Epithelial cell of prostate (primary cell): ENCODE measurements at regions not wholly inside any gene's neighbourhood (a gene's known extent, or its start where the extent isn't known, plus 50 kb on each side); places are given as distances from the start of the nearest gene placed in this dataset.
A peak's percentile ranks its signal among the peaks of the same experiment; 100 is the strongest.

ENCODE experiments used
- DNase-seq: peaks from one replicate; pipeline ENCODE4 v3.0.0-alpha.2; 2011; ENCODE audit warnings: low read depth, low spot score
- H3K27ac ChIP-seq: fragments of 450-650 bp; 2 replicates; pipeline ENCODE4 v1.5.1; 2017; ENCODE audit warnings: mild to moderate bottlenecking

- no peak for DNase-seq
- H3K27ac ChIP-seq, result peak overlapping the region; percentile 89
Measured at GRCh38 chr2:177338177-177338721, 54.3 kb upstream of the AGPS start.

- peak overlapping the region; percentile 4 for H3K27ac ChIP-seq
- no peak for DNase-seq
Measured at GRCh38 chr2:177340158-177340557, 52.4 kb upstream of the AGPS start.

GRCh38 chr2:177342736-177343135, 49.8 kb upstream of the AGPS start:
- H3K27ac ChIP-seq, result no peak overlapping the region
- DNase-seq, result no peak
